ENCODE measurements at regions not wholly inside any gene's neighbourhood (a gene's known extent, or its start where the extent isn't known, plus 50 kb on each side); places are given as distances from the start of the nearest gene placed in this dataset.
A peak's percentile ranks its signal among the peaks of the same experiment; 100 is the strongest.

DNA sequence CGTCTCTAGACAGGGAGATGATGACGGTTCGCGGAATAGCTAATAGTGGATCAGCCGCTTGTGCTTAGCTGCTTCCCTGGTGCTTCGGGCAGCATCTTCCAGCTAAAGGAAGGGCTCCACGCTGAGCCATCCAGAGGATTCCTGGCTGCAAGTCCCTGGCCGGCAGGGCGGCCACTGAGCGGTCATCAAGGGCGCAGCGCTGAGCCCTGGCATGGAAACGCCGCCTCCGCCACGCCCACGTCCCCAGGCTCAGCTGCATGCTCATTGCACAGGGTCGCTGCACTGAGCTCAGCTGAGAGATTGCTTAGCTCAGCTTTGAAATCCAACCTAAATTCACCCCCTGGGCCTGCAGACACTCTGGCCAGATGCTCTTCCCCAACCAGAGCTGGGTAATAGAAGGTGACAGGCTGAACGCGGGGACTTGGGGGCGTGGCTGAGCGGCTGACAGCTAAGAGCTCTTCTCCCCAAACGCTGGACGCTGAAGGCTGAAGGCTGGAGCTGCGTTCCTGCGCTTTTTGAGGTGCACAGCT, 118.2 kb upstream of the KIT start:
- DNase-seq (ENCODE audit: low read depth, low spot score): no peak
- Histone ChIP-seq H3K4me3 (ENCODE audit: low read depth, low read length) (peak overlapping the region; percentile 34), H3K27ac (ENCODE audit: low read depth, low read length) (no peak overlapping the region), H3K27me3 (ENCODE audit: control insufficient read depth, insufficient read depth, low read length) (no peaks in the 10 kb centered on the region), H3K9me3 (ENCODE audit: control insufficient read depth, insufficient read depth, low read length) (no peaks in the 10 kb centered on the region)
- no peak for TF ChIP-seq CTCF (IDR thresholded peaks at IDR 0.05; ENCODE audit: low read depth, low read length)
- CTCF ChIA-PET: no interaction called here
- POLR2A ChIA-PET: no interaction called here

DNA sequence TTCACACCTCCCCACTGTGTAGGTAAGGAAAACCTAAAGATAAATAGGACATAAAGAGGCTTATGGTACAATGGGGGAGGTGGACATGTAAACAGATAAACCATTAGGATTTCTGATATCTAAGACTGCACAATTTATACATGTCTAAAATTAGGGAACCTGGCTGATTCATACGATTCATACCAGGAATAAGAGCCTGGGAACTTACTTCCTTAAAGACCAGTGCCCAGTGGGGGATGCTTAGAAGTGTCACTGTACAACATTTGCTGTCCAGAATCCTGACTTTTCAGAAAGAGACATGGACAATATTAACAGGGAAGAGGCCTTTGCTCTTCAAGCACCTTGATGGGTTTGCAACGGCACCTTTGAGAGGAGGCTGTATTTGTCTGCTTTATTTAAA, 116.8 kb upstream of the KIT start:
- no peak overlapping the region for H3K27ac ChIP-seq (ENCODE audit: low read depth, low read length)
- no peak for DNase-seq (ENCODE audit: low read depth, low spot score)
- CTCF ChIA-PET: no interaction called here
- no peaks in the 10 kb centered on the region for H3K9me3 ChIP-seq (ENCODE audit: control insufficient read depth, insufficient read depth, low read length)
- POLR2A ChIA-PET: no interaction called here
- no peak overlapping the region for H3K4me3 ChIP-seq (ENCODE audit: low read depth, low read length)
- TF ChIP-seq CTCF (IDR thresholded peaks at IDR 0.05; ENCODE audit: low read depth, low read length): no peak
- H3K27me3 ChIP-seq (ENCODE audit: control insufficient read depth, insufficient read depth, low read length): no peaks in the 10 kb centered on the region

GRCh38 chr4:54541426-54542118, 116.2 kb upstream of the KIT start:
- ChIA-PET CTCF (interaction anchor here (1.0 kb wide), 1 partner anchor 772 kb away, joined by 6 read pairs; no protein-coding TSS in a partner anchor), POLR2A (no interaction called here)
- no peak for DNase-seq (ENCODE audit: low read depth, low spot score)
- no peaks in the 10 kb centered on the region for H3K9me3 ChIP-seq (ENCODE audit: control insufficient read depth, insufficient read depth, low read length)
- no peaks in the 10 kb centered on the region for H3K27me3 ChIP-seq (ENCODE audit: control insufficient read depth, insufficient read depth, low read length)
- TF ChIP-seq CTCF (IDR thresholded peaks at IDR 0.05; ENCODE audit: low read depth, low read length): no peak
- H3K4me3 ChIP-seq (ENCODE audit: low read depth, low read length): no peak overlapping the region
- no peak overlapping the region for H3K27ac ChIP-seq (ENCODE audit: low read depth, low read length)

DNA sequence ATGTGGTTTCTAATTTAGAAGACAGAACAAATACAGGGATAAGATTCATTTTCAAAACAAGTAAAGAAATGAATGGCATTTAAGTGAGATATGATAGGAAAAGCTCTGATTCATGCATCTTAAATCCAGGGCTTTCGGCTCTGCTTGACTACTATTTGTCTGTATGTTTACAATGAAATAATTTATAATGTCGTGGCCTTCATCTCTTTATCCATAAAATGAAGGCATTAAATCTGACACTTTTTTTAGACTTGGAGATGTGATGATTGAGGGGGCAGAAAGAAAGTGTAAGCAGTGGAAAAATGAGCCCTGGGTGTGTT, 115.7 kb upstream of the KIT start:
- no peak overlapping the region for H3K4me3 ChIP-seq (ENCODE audit: low read depth, low read length)
- H3K27me3 ChIP-seq (ENCODE audit: control insufficient read depth, insufficient read depth, low read length): no peaks in the 10 kb centered on the region
- no peak for DNase-seq (ENCODE audit: low read depth, low spot score)
- ChIA-PET CTCF (interaction anchor here (1.0 kb wide), 1 partner anchor 771 kb away, joined by 6 read pairs; no protein-coding TSS in a partner anchor), POLR2A (no interaction called here)
- H3K27ac ChIP-seq (ENCODE audit: low read depth, low read length): no peak overlapping the region
- H3K9me3 ChIP-seq (ENCODE audit: control insufficient read depth, insufficient read depth, low read length): no peaks in the 10 kb centered on the region
- TF ChIP-seq CTCF (IDR thresholded peaks at IDR 0.05; ENCODE audit: low read depth, low read length): no peak

- Histone ChIP-seq H3K27ac (ENCODE audit: low read depth, low read length) (no peak overlapping the region), H3K9me3 (ENCODE audit: control insufficient read depth, insufficient read depth, low read length) (no peaks in the 10 kb centered on the region), H3K27me3 (ENCODE audit: control insufficient read depth, insufficient read depth, low read length) (peaks cover 1% of the 10 kb centered on the region), H3K4me3 (ENCODE audit: low read depth, low read length) (no peak overlapping the region)
- POLR2A ChIA-PET: no interaction called here
- no peak for DNase-seq (ENCODE audit: low read depth, low spot score)
- TF ChIP-seq CTCF (IDR thresholded peaks at IDR 0.05; ENCODE audit: low read depth, low read length): no peak
- CTCF ChIA-PET: interaction anchor here (0.6 to 1.0 kb wide), 2 partner anchors 14 to 771 kb away, joined by 3 to 6 read pairs; no protein-coding TSS in a partner anchor
Measured at GRCh38 chr4:54542540-54543041, 115.2 kb upstream of the KIT start.
